HCT116 (cell line): ENCODE measurements at regions not wholly inside any gene's neighbourhood (a gene's known extent, or its start where the extent isn't known, plus 50 kb on each side); places are given as distances from the start of the nearest gene placed in this dataset.

Experiments used
- ATAC-seq: fragments of 200-7000 bp; cut with Tn5 transposase; 2 replicates; pipeline ENCODE4 v1.9.1; 2020; ENCODE audit warnings: mild to moderate bottlenecking, moderate library complexity
- BruUV-seq: library from RNA; stranded (reverse); fragments of 400-500 nt; replicated peaks from 2 replicates; lab custom pipeline; 2021; lab: Mats Ljungman, UMichigan
- CTCF ChIA-PET: fragments of 300-600 bp; sonication (Branson Sonifier 250); formaldehyde crosslinking; loops from one replicate; lab custom pipeline; 2021; ENCODE audit warnings: antibody characterized with exemption; lab: Charles Lee
- POLR2A ChIA-PET: fragments of 300-600, 350-600 bp; sonication (Branson Sonifier 250); formaldehyde crosslinking; loops from one replicate; lab custom pipeline; 2021; ENCODE audit warnings: antibody characterized with exemption; lab: Charles Lee
- RAD21 ChIA-PET, 2 experiments: fragments of 300-600 bp; sonication (Branson Sonifier 250); formaldehyde crosslinking; loops; one replicate each; lab custom pipeline; 2023; ENCODE audit warnings: low total read pairs in 2 of 2; ENCODE audit not compliant: uncharacterized antibody in 2 of 2, unreplicated experiment in 2 of 2, low non-redundant PET in 1 of 2; lab: Charles Lee
- DNase-seq: peaks from one replicate; pipeline ENCODE4 v3.0.0-alpha.2; 2010; ENCODE audit warnings: low read depth, low spot score
- H2AFZ ChIP-seq: fragments of 200-600 bp; shearing (Covaris generic), sonication (generic); 2 replicates; pipeline ENCODE4 v1.6.1; 2017; ENCODE audit warnings: low read depth, mixed run types, mixed read lengths, antibody characterized with exemption, low read length; ENCODE audit not compliant: poor library complexity, severe bottlenecking
- H3K27ac ChIP-seq: 2 replicates; pipeline ENCODE4 v1.5.1; 2012; ENCODE audit warnings: low read depth, low read length
- H3K27me3 ChIP-seq: fragments of 200-600 bp; sonication (generic); 2 replicates; pipeline ENCODE4 v1.6.1; 2016; ENCODE audit warnings: mixed run types, low read length, mixed read lengths; ENCODE audit not compliant: insufficient read depth
- H3K36me3 ChIP-seq, 2 experiments: fragments of 200-500 bp in 1 of 2; fragments of 200-600 bp in 1 of 2; sonication (Bioruptor generic) in 1 of 2; sonication (generic) in 1 of 2; 2 replicates each; pipeline versions ENCODE4 v1.5.1 to v1.6.1; 2014 to 2016; ENCODE audit warnings: low read length in 2 of 2, inconsistent platforms in 1 of 2, mixed read lengths in 1 of 2, mixed run types in 1 of 2; ENCODE audit not compliant: insufficient read depth in 2 of 2, control insufficient read depth in 1 of 2
- H3K4me1 ChIP-seq, 2 experiments: fragments of 200-600 bp in 1 of 2; sonication (generic) in 1 of 2; 2 replicates each; pipeline versions ENCODE4 v1.5.1 to v1.6.1; 2012 to 2017; ENCODE audit warnings: low read length in 2 of 2, inconsistent platforms in 1 of 2, mild to moderate bottlenecking in 1 of 2, mixed read lengths in 1 of 2, mixed run types in 1 of 2, moderate library complexity in 1 of 2; ENCODE audit not compliant: insufficient read depth in 2 of 2, control insufficient read depth in 1 of 2
- H3K4me2 ChIP-seq: fragments of 200-600 bp; sonication (generic); 2 replicates; pipeline ENCODE4 v1.6.1; 2017; ENCODE audit warnings: mixed run types, low read length, mixed read lengths
- H3K4me3 ChIP-seq, 2 experiments: fragments of 200-600 bp in 1 of 2; sonication (generic) in 1 of 2; replicated peaks in 1 of 2; 2 replicates each; pipeline ENCODE4 v1.5.1; 2011 to 2016; ENCODE audit warnings: low read length in 2 of 2, control low read depth in 1 of 2, low read depth in 1 of 2, mild to moderate bottlenecking in 1 of 2, mixed read lengths in 1 of 2, mixed run types in 1 of 2
- H3K79me2 ChIP-seq: fragments of 200-600 bp; sonication (generic); 2 replicates; pipeline ENCODE4 v1.6.1; 2017; ENCODE audit warnings: mild to moderate bottlenecking, mixed run types, low read length, moderate library complexity, mixed read lengths; ENCODE audit not compliant: insufficient read depth
- H3K9ac ChIP-seq: fragments of 200-600 bp; sonication (generic); 2 replicates; pipeline ENCODE4 v1.6.1; 2016; ENCODE audit warnings: low read length, mixed read lengths
- H3K9me2 ChIP-seq: fragments of 200-600 bp; sonication (generic), shearing (Covaris generic); 2 replicates; pipeline ENCODE4 v1.6.1; 2017; ENCODE audit warnings: mixed run types, mild to moderate bottlenecking, moderate library complexity; ENCODE audit not compliant: insufficient read depth
- H3K9me3 ChIP-seq, 2 experiments: fragments of 200-500 bp in 1 of 2; fragments of 200-600 bp in 1 of 2; sonication (Bioruptor generic) in 1 of 2; sonication (generic) in 1 of 2; 2 replicates each; pipeline ENCODE4 v1.6.1; 2014 to 2017; ENCODE audit warnings: low read length in 2 of 2, mixed read lengths in 2 of 2, inconsistent platforms in 1 of 2, low read depth in 1 of 2, mild to moderate bottlenecking in 1 of 2, mixed run types in 1 of 2, moderate library complexity in 1 of 2; ENCODE audit not compliant: control insufficient read depth in 1 of 2, insufficient read depth in 1 of 2
- H4K20me1 ChIP-seq: fragments of 200-600 bp; sonication (generic), shearing (Covaris generic); 2 replicates; pipeline ENCODE4 v1.6.1; 2017; ENCODE audit warnings: mixed run types, mild to moderate bottlenecking, moderate library complexity; ENCODE audit not compliant: insufficient read depth
- ATF3 ChIP-seq: IDR thresholded peaks from 2 replicates; pipeline ENCODE4 v1.6.1; 2012
- CBX3 ChIP-seq: IDR thresholded peaks from 2 replicates; pipeline ENCODE4 v1.6.1; 2012; ENCODE audit warnings: low read depth
- CEBPB ChIP-seq: IDR thresholded peaks from 2 replicates; pipeline ENCODE4 v1.6.1; 2012; ENCODE audit warnings: low read depth
- CTCF ChIP-seq, 3 experiments: fragments of 200-600 bp in 1 of 3; sonication (generic) in 1 of 3; IDR thresholded peaks in 2 of 3; conservative IDR thresholded peaks in 1 of 3; 2 replicates each; pipeline ENCODE4 v1.5.1; 2012 to 2017; ENCODE audit warnings: low read depth in 2 of 3, low read length in 2 of 3, antibody characterized with exemption in 1 of 3, borderline replicate concordance in 1 of 3, control low read depth in 1 of 3, mild to moderate bottlenecking in 1 of 3, mixed read lengths in 1 of 3, mixed run types in 1 of 3, moderate library complexity in 1 of 3; ENCODE audit not compliant: insufficient read depth in 1 of 3
- EGR1 ChIP-seq: IDR thresholded peaks from 2 replicates; pipeline ENCODE4 v1.6.1; 2012; ENCODE audit warnings: low read depth
- ELF1 ChIP-seq: IDR thresholded peaks from 2 replicates; pipeline ENCODE4 v1.6.1; 2012; ENCODE audit warnings: low read depth, borderline replicate concordance
- EZH2 ChIP-seq: fragments of 200-600 bp; sonication (generic); IDR thresholded peaks from 2 replicates; pipeline ENCODE4 v1.6.1; 2017; ENCODE audit warnings: antibody characterized with exemption, mixed run types
- EZH2phosphoT487 ChIP-seq: fragments of 200-600 bp; IDR thresholded peaks from 2 replicates; pipeline ENCODE4 v1.6.1; 2018; ENCODE audit warnings: antibody characterized with exemption, borderline replicate concordance
- FOSL1 ChIP-seq: IDR thresholded peaks from 2 replicates; pipeline ENCODE4 v1.6.1; 2012; ENCODE audit warnings: low read depth
- JUND ChIP-seq: IDR thresholded peaks from 2 replicates; pipeline ENCODE4 v1.6.1; 2012
- POLR2A ChIP-seq: IDR thresholded peaks from 2 replicates; pipeline ENCODE4 v1.7.0; 2011; ENCODE audit warnings: borderline replicate concordance; ENCODE audit not compliant: insufficient read depth, insufficient read length; ENCODE audit errors: extremely low read depth
- POLR2AphosphoS5 ChIP-seq: IDR thresholded peaks from 2 replicates; pipeline ENCODE4 v1.6.1; 2011; ENCODE audit warnings: mild to moderate bottlenecking, low read depth, low read length, moderate library complexity
- RAD21 ChIP-seq: IDR thresholded peaks from 2 replicates; pipeline ENCODE4 v1.6.1; 2012; ENCODE audit warnings: low read depth, mild to moderate bottlenecking
- SIN3A ChIP-seq: IDR thresholded peaks from 2 replicates; pipeline ENCODE4 v1.6.1; 2012; ENCODE audit warnings: low read depth
- SP1 ChIP-seq: IDR thresholded peaks from 2 replicates; pipeline ENCODE4 v1.6.1; 2012; ENCODE audit warnings: low read depth
- SRF ChIP-seq: IDR thresholded peaks from 2 replicates; pipeline ENCODE4 v1.6.1; 2012; ENCODE audit warnings: low read depth
- TCF7L2 ChIP-seq: IDR thresholded peaks from 2 replicates; pipeline ENCODE4 v1.7.0; 2011; ENCODE audit warnings: borderline replicate concordance, inconsistent platforms; ENCODE audit not compliant: insufficient read depth, insufficient read length; ENCODE audit errors: extremely low read depth
- YY1 ChIP-seq: IDR thresholded peaks from 2 replicates; pipeline ENCODE4 v1.6.1; 2011; ENCODE audit warnings: low read length, low read depth, moderate library complexity, mild to moderate bottlenecking; ENCODE audit not compliant: insufficient replicate concordance; ENCODE audit errors: extremely low read depth
- ZBTB33 ChIP-seq: IDR thresholded peaks from 2 replicates; pipeline ENCODE4 v1.6.1; 2011; ENCODE audit warnings: mild to moderate bottlenecking, low read length, moderate library complexity; ENCODE audit not compliant: insufficient replicate concordance; ENCODE audit errors: extremely low read depth
- ZFX ChIP-seq: fragments of 450-650 bp; IDR thresholded peaks from 2 replicates; pipeline ENCODE4 v1.6.1; 2017
- ZNF274 ChIP-seq: fragments of 200-500 bp; sonication (Bioruptor generic); IDR thresholded peaks from 2 replicates; pipeline ENCODE4 v1.6.1; 2014; ENCODE audit warnings: mild to moderate bottlenecking, low read depth, low read length, inconsistent platforms
- intact Hi-C: fragments of 100-400 bp; cut with micrococcal nuclease; formaldehyde crosslinking; loops from 2 replicates; pipeline ENCODE4 v1.10.0; 2022
- TF ChIP-seq, protein P1 (sequence below): IDR thresholded peaks from 2 replicates; pipeline ENCODE4 v1.6.1; 2012

- Histone ChIP-seq H2AFZ (peak overlapping the region; percentile 35), H3K4me1 (peaks cover 38 to 52% of the 10 kb centered on the region in 2 experiments), H3K4me2 (peak overlapping the region; percentile 56), H3K79me2 (no peaks in the 10 kb centered on the region), H3K9ac (0 out of 2 replicates have a peak overlapping the region, but pooled peaks have one; percentile 12), H3K9me2 (no peaks in the 10 kb centered on the region), H3K27me3 (no peaks in the 10 kb centered on the region), H4K20me1 (no peaks in the 10 kb centered on the region), H3K9me3 (no peaks in the 10 kb centered on the region), H3K27ac (peak overlapping the region; percentile 90), H3K4me3 (peak overlapping the region in 1 of 2 experiments; percentile 6; a peak in 1 of 4 replicates), H3K36me3 (peaks cover 0 to 4% of the 10 kb centered on the region in 2 experiments; a peak in 1 of 4 replicates)
- ATAC-seq (peak; percentile 82), DNase-seq (peak; percentile 71)
- CTCF ChIA-PET = interaction anchor here (0.7 to 2.2 kb wide), 20 partner anchors 11 to 713 kb away, joined by 3 to 24 read pairs (median 4); no protein-coding TSS in a partner anchor
- BruUV-seq = no TSS peak
- intact Hi-C loops = loop anchor here (1.0 to 5.0 kb wide), 5 partner anchors 169 to 709 kb away; partner anchors contain the start of gene HTR7
- RAD21 ChIA-PET = interaction anchor here (0.7 to 1.6 kb wide), 6 partner anchors 140 to 504 kb away, joined by 3 to 7 read pairs (median 4); no protein-coding TSS in a partner anchor
- POLR2A ChIA-PET = no interaction called here
- TF ChIP-seq ZBTB33 = no peak
- TF ChIP-seq ZFX = no peak
- peak; percentile 80 for TF ChIP-seq FOSL1
- no peak for TF ChIP-seq ELF1
- TF ChIP-seq ATF3 = 0 out of 2 replicates have a peak, but pooled peaks have one; percentile 14
- TF ChIP-seq EZH2 = no peak
- TF ChIP-seq EZH2phosphoT487 = no peak
- TF ChIP-seq RAD21 = peak; percentile 90
- peak; percentile 50 to 76 (median 75); a peak in 5 of 6 replicates for TF ChIP-seq CTCF (IDR thresholded peaks at IDR 0.05 in 2 of 3, conservative IDR thresholded peaks at IDR 0.05 in 1 of 3; ENCODE audit: borderline replicate concordance in 1 of 3, insufficient read depth in 1 of 3, low read depth in 2 of 3, low read length in 2 of 3)
- peak; percentile 59 for TF ChIP-seq SRF
- TF ChIP-seq POLR2AphosphoS5 = no peak
- TF ChIP-seq CBX3 = peak; percentile 62; the same call in 1 of the 2 replicates
- TF ChIP-seq ZNF274 = no peak
- TF ChIP-seq POLR2A = no peak
- no peak for TF ChIP-seq EGR1
- TF ChIP-seq CEBPB = peak; percentile 91
- no peak for TF ChIP-seq TCF7L2
- TF ChIP-seq, protein P1, sequence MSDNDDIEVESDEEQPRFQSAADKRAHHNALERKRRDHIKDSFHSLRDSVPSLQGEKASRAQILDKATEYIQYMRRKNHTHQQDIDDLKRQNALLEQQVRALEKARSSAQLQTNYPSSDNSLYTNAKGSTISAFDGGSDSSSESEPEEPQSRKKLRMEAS = peak; percentile 29
- TF ChIP-seq YY1 = no peak
- peak; percentile 84 for TF ChIP-seq SP1
- TF ChIP-seq SIN3A = 0 out of 2 replicates have a peak, but pooled peaks have one; percentile 32
- peak; percentile 82 for TF ChIP-seq JUND
Observed at GRCh38 chr10:90148116-90148855, 446.9 kb downstream of the KIF20B start.
